Right lobe of liver (tissue), 4 donors: ENCODE measurements at regions not wholly inside any gene's neighbourhood (a gene's known extent, or its start where the extent isn't known, plus 50 kb on each side); places are given as distances from the start of the nearest gene placed in this dataset.

Experiments used
- CTCF ChIP-seq, 4 donors: fragments of 200-600 bp in 3 of 4; fragments of 450-650 bp in 1 of 4; IDR thresholded peaks; one replicate each; pipeline versions ENCODE4 v1.5.1 to v1.8.0; 2016 to 2022; ENCODE audit warnings: antibody characterized with exemption in 4 of 4, mild to moderate bottlenecking in 2 of 4
- POLR2A ChIP-seq: fragments of 450-650 bp; IDR thresholded peaks from one replicate; pipeline ENCODE4 v1.6.1; 2017; ENCODE audit warnings: antibody characterized with exemption, mild to moderate bottlenecking
- donor health status: DM: no; HTN: no; CAD: no.
- donor health status: DM: no; HTN: no; CAD: no.
- donor health status: DM: no; HTN: yes; CAD: no.

GRCh38 chr7:34354011-34354410, 304.0 kb upstream of the NPSR1 start:
- no peak for TF ChIP-seq CTCF (IDR thresholded peaks at IDR 0.05)
- TF ChIP-seq POLR2A, result no peak
